ENCODE measurements at regions not wholly inside any gene's neighbourhood (a gene's known extent, or its start where the extent isn't known, plus 50 kb on each side); places are given as distances from the start of the nearest gene placed in this dataset.

GRCh38 chr6:26198722-26199056, 111.5 kb downstream of the HFE start:
- no peak for DNase-seq

- peak; percentile 56 for DNase-seq
These were observed 112.0 kb downstream of the HFE start for GRCh38 chr6:26199057-26199772.

- no peak for DNase-seq
These were observed 112.8 kb downstream of the HFE start for GRCh38 chr6:26199773-26200764.

GRCh38 chr6:26200918-26201721, 113.9 kb downstream of the HFE start:
- no peak for DNase-seq

- DNase-seq = no peak
These were observed 115.0 kb downstream of the HFE start for GRCh38 chr6:26202201-26202611.

- no peak for DNase-seq
These were observed 115.8 kb downstream of the HFE start for GRCh38 chr6:26202811-26203583.

GRCh38 chr6:26204332-26205160, 117.3 kb downstream of the HFE start:
- peak; percentile 68 for DNase-seq

- DNase-seq = peak; percentile 63
These were observed 118.0 kb downstream of the HFE start for GRCh38 chr6:26205161-26205624.

- no peak for DNase-seq
These were observed 118.7 kb downstream of the HFE start for GRCh38 chr6:26205625-26206574.

GRCh38 chr6:26206868-26207801, 119.9 kb downstream of the HFE start:
- DNase-seq = no peak

GRCh38 chr6:26211963-26212362, 124.7 kb downstream of the HFE start:
- DNase-seq = no peak

- no peak for DNase-seq
These were observed 126.3 kb downstream of the HFE start for GRCh38 chr6:26213334-26214075.

GRCh38 chr6:26214803-26215584, 127.8 kb downstream of the HFE start:
- DNase-seq = no peak

- DNase-seq = no peak
These were observed 128.5 kb downstream of the HFE start for GRCh38 chr6:26215585-26216358.

- peak; percentile 44 for DNase-seq
These were observed 129.2 kb downstream of the HFE start for GRCh38 chr6:26216359-26216885.
